AG04450 (cell line): ENCODE measurements at regions not wholly inside any gene's neighbourhood (a gene's known extent, or its start where the extent isn't known, plus 50 kb on each side); places are given as distances from the start of the nearest gene placed in this dataset.

ENCODE experiments used
- CTCF ChIA-PET: fragments of 300-600, 350-600 bp; formaldehyde crosslinking; extraction: SDS; loops from one replicate; lab custom pipeline; 2022; ENCODE audit warnings: antibody characterized with exemption, inconsistent platforms; lab: Charles Lee
- POLR2A ChIA-PET: fragments of 350-600 bp; formaldehyde crosslinking; extraction: SDS; loops from one replicate; lab custom pipeline; 2021; ENCODE audit warnings: antibody characterized with exemption, inconsistent platforms; lab: Yijun Ruan, JAX
- DNase-seq: peaks from one replicate; pipeline ENCODE4 v3.0.0-alpha.2; 2011; ENCODE audit warnings: low read depth, low spot score
- H3K27ac ChIP-seq: one replicate; pipeline ENCODE4 v1.5.1; 2012; ENCODE audit warnings: low read depth, low read length, control low read depth
- H3K27me3 ChIP-seq: one replicate; pipeline ENCODE4 v1.6.0; 2012; ENCODE audit warnings: low read length; ENCODE audit not compliant: control insufficient read depth, insufficient read depth
- H3K4me3 ChIP-seq: 2 replicates; pipeline ENCODE4 v1.5.1; 2011; ENCODE audit warnings: mild to moderate bottlenecking, low read depth, low read length, control low read depth
- H3K9me3 ChIP-seq: 2 replicates; pipeline ENCODE4 v1.5.1; 2012; ENCODE audit warnings: low read length; ENCODE audit not compliant: control insufficient read depth, insufficient read depth
- TF ChIP-seq, protein P1 (sequence below): IDR thresholded peaks from 2 replicates; pipeline ENCODE4 v1.5.1; 2011; ENCODE audit warnings: low read depth, low read length, control low read depth, inconsistent platforms

- H3K27me3 ChIP-seq: no peaks in the 10 kb centered on the region
- TF ChIP-seq, protein P1, sequence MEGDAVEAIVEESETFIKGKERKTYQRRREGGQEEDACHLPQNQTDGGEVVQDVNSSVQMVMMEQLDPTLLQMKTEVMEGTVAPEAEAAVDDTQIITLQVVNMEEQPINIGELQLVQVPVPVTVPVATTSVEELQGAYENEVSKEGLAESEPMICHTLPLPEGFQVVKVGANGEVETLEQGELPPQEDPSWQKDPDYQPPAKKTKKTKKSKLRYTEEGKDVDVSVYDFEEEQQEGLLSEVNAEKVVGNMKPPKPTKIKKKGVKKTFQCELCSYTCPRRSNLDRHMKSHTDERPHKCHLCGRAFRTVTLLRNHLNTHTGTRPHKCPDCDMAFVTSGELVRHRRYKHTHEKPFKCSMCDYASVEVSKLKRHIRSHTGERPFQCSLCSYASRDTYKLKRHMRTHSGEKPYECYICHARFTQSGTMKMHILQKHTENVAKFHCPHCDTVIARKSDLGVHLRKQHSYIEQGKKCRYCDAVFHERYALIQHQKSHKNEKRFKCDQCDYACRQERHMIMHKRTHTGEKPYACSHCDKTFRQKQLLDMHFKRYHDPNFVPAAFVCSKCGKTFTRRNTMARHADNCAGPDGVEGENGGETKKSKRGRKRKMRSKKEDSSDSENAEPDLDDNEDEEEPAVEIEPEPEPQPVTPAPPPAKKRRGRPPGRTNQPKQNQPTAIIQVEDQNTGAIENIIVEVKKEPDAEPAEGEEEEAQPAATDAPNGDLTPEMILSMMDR: no peak
- peaks cover 40% of the 10 kb centered on the region for H3K9me3 ChIP-seq
- H3K4me3 ChIP-seq: no peak overlapping the region
- no peak for DNase-seq
- H3K27ac ChIP-seq: no peak overlapping the region
- CTCF ChIA-PET: no interaction called here
- POLR2A ChIA-PET: no interaction called here
Measured at GRCh38 chr19:28869459-28869858, 343.5 kb downstream of the UQCRFS1 start.

GRCh38 chr19:28868836-28869235, 344.1 kb downstream of the UQCRFS1 start:
- Histone ChIP-seq H3K27me3 (no peaks in the 10 kb centered on the region), H3K4me3 (no peak overlapping the region), H3K27ac (no peak overlapping the region), H3K9me3 (peaks cover 42% of the 10 kb centered on the region)
- TF ChIP-seq, protein P1: no peak
- POLR2A ChIA-PET: no interaction called here
- CTCF ChIA-PET: no interaction called here
- DNase-seq: no peak

- no peaks in the 10 kb centered on the region for H3K27me3 ChIP-seq
- CTCF ChIA-PET: no interaction called here
Measured at GRCh38 chr19:28867978-28868377, 345.0 kb downstream of the UQCRFS1 start.

DNA sequence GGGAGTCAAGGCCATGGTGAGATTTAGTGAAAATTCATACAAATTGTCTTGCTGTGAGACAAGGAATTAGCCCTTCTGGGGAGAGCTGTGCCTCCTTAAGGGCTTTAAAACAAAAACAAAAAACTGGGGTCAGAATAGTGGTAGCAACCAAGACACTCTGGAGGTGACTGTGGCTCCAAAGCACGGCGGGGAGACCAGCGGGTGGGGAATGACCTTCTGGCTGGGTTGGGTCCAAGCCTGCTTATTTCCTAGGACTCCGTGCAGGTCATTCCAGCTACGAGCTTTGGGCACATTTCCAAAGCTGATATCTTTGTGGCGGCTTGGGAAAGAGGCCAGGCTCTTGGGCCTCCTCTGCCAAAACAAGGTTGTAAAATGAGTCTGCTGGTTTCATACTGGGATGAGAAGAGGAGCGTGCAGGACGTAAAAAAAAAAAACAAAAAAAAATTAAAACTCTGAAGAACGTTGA, 348.3 kb downstream of the UQCRFS1 start:
- TF ChIP-seq, protein P1: no peak
- no peak overlapping the region for H3K4me3 ChIP-seq
- H3K9me3 ChIP-seq: peaks cover 36% of the 10 kb centered on the region
- POLR2A ChIA-PET: no interaction called here
- H3K27me3 ChIP-seq: no peaks in the 10 kb centered on the region
- DNase-seq: no peak
- H3K27ac ChIP-seq: no peak overlapping the region
- CTCF ChIA-PET: no interaction called here

More at GRCh38 chr19:28867978-28868377, 345.0 kb downstream of the UQCRFS1 start:
- Histone ChIP-seq H3K27ac (no peak overlapping the region), H3K9me3 (peaks cover 50% of the 10 kb centered on the region), H3K4me3 (no peak overlapping the region)
- POLR2A ChIA-PET: no interaction called here
- DNase-seq: no peak
- TF ChIP-seq, protein P1: no peak

- Histone ChIP-seq H3K27me3 (no peaks in the 10 kb centered on the region), H3K4me3 (no peak overlapping the region), H3K27ac (no peak overlapping the region), H3K9me3 (peaks cover 31% of the 10 kb centered on the region)
- DNase-seq: no peak
- ChIA-PET CTCF (no interaction called here), POLR2A (no interaction called here)
- TF ChIP-seq, protein P1: no peak
Measured at GRCh38 chr19:28864024-28864503, 348.9 kb downstream of the UQCRFS1 start.
